ENCODE measurements at regions not wholly inside any gene's neighbourhood (a gene's known extent, or its start where the extent isn't known, plus 50 kb on each side); places are given as distances from the start of the nearest gene placed in this dataset.

- DNase-seq = no peak
Measured at GRCh38 chr1:219467524-219467923, 145.4 kb downstream of the ZC3H11B start.

GRCh38 chr1:219466766-219467165 lies 146.1 kb downstream of the ZC3H11B start:
- no peak for DNase-seq

GRCh38 chr1:219465212-219466093 lies 147.5 kb downstream of the ZC3H11B start:
- DNase-seq = no peak

- DNase-seq = no peak
Measured at GRCh38 chr1:219463636-219464035, 149.3 kb downstream of the ZC3H11B start.

GRCh38 chr1:219461981-219462400 lies 150.9 kb downstream of the ZC3H11B start:
- DNase-seq = no peak

- DNase-seq = no peak
Measured at GRCh38 chr1:219460896-219461815, 151.7 kb downstream of the ZC3H11B start.

- no peak for DNase-seq
Measured at GRCh38 chr1:219460081-219460895, 152.6 kb downstream of the ZC3H11B start.

GRCh38 chr1:219459351-219460080 lies 153.4 kb downstream of the ZC3H11B start:
- DNase-seq = no peak

- no peak for DNase-seq
Measured at GRCh38 chr1:219446288-219446687, 166.6 kb downstream of the ZC3H11B start.

GRCh38 chr1:219445864-219446263 lies 167.0 kb downstream of the ZC3H11B start:
- no peak for DNase-seq

- no peak for DNase-seq
Measured at GRCh38 chr1:219444474-219444873, 168.4 kb downstream of the ZC3H11B start.

- no peak for DNase-seq
Measured at GRCh38 chr1:219443763-219444162, 169.1 kb downstream of the ZC3H11B start.

GRCh38 chr1:219442611-219443061 lies 170.3 kb downstream of the ZC3H11B start:
- DNase-seq = no peak

GRCh38 chr1:219441884-219442283 lies 171.0 kb downstream of the ZC3H11B start:
- DNase-seq = no peak

- DNase-seq = no peak
Measured at GRCh38 chr1:219439376-219439775, 173.5 kb downstream of the ZC3H11B start.

GRCh38 chr1:219438386-219438785 lies 174.5 kb downstream of the ZC3H11B start:
- DNase-seq = no peak

- no peak for DNase-seq
Measured at GRCh38 chr1:219434923-219435297, 178.0 kb downstream of the ZC3H11B start.

GRCh38 chr1:219434285-219434922 lies 178.5 kb downstream of the ZC3H11B start:
- no peak for DNase-seq

- DNase-seq = no peak
Measured at GRCh38 chr1:219433496-219434131, 179.3 kb downstream of the ZC3H11B start.

GRCh38 chr1:219433001-219433400 lies 179.9 kb downstream of the ZC3H11B start:
- no peak for DNase-seq

GRCh38 chr1:219432191-219432606 lies 180.7 kb downstream of the ZC3H11B start:
- no peak for DNase-seq
